Epidermal melanocyte (primary cell): ENCODE measurements at regions not wholly inside any gene's neighbourhood (a gene's known extent, or its start where the extent isn't known, plus 50 kb on each side); places are given as distances from the start of the nearest gene placed in this dataset.

Experiments
- DNase-seq: peaks from one replicate; pipeline ENCODE4 v3.0.0; 2011; ENCODE audit warnings: low spot score; ENCODE audit not compliant: insufficient read length

GRCh38 chr3:29099775-29100174 lies 181.1 kb upstream of the RBMS3 start:
- DNase-seq, result no peak

DNA sequence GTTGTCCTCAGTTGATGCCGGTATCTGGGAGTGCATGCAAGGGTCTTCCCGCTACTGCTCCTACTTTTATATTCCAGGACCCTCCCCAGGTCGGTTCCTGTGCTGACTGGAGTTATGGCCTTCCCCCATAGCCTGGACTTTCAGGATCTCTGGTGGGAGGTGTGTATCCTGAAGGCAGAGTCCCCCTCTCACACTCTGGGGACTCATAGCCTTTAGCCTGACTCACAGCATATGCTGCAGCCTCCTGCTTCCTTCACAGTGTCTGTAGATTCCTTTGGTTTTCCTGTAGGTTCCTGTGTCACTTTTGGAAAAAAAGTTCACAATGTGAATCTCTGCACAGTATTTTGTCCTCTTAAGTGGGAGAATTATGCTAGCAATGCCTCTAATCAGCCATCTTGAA lies 180.6 kb upstream of the RBMS3 start:
- DNase-seq, result no peak

DNA sequence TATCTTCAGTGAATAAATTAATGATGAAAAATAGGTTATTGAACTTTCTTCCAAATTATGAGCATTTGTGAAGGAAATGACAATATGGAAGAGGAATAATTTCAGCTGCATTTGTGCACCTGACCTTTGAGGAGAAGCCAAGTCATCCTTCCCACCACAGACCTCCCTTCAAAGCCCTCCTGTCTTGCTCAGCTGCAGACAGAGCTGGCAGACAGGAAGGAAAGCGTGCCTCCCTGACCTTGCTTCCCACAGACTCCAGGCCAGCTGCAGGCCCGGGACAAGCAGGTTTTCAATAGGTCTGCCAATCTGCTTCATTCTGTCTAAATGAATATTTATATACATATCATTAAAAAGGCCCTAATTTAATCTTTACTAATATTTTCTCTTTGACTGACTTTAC lies 152.9 kb upstream of the RBMS3 start:
- no peak for DNase-seq

- no peak for DNase-seq
Measured at GRCh38 chr3:29137601-29138000, 143.3 kb upstream of the RBMS3 start.

GRCh38 chr3:29138171-29138570 lies 142.7 kb upstream of the RBMS3 start:
- no peak for DNase-seq

GRCh38 chr3:29140666-29141065 lies 140.2 kb upstream of the RBMS3 start:
- DNase-seq, result no peak

GRCh38 chr3:29141197-29141917 lies 139.5 kb upstream of the RBMS3 start:
- no peak for DNase-seq

GRCh38 chr3:29141918-29142275 lies 139.0 kb upstream of the RBMS3 start:
- no peak for DNase-seq

DNA sequence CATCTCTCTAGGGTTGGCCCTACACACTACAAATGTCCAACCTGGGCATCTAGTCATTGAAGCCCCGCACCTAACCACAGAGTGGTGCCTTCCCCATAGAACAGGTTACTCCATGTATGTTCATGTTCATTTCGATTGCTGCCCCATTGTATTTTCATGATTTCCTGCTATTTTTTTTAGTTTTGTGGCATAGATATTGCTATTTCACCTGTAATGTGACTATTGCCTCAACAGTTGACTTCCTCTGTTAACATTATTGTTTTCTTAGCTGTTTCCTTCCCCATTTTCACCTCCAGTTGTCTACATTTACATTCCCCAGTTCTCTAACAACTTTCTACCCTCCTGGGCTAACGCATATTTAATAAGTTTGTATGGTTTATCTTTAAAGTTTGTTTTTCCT lies 137.7 kb upstream of the RBMS3 start:
- no peak for DNase-seq

GRCh38 chr3:29144361-29144760 lies 136.5 kb upstream of the RBMS3 start:
- DNase-seq, result no peak

- DNase-seq, result no peak
Measured at GRCh38 chr3:29144807-29145206, 136.1 kb upstream of the RBMS3 start.

- no peak for DNase-seq
Measured at GRCh38 chr3:29145360-29145759, 135.5 kb upstream of the RBMS3 start.

DNA sequence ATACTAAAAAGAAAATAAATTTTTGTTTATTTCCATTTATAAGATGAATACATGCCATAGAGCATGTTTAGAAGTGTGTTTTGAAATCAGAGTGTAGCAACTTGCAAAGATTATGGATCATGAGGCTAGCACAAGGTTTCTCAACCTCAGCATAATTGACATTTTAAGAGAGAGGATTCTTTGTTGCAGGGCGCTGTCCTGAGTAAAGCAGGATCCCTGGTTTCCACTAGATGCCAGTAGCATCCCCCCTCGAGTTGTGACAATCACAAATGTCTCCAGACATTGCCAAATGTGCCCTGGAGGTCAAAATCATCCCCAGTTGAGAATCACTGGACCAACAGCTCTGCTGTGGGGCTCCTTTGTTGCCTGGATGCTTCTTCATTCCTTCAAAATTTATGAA lies 128.5 kb upstream of the RBMS3 start:
- DNase-seq, result no peak

DNA sequence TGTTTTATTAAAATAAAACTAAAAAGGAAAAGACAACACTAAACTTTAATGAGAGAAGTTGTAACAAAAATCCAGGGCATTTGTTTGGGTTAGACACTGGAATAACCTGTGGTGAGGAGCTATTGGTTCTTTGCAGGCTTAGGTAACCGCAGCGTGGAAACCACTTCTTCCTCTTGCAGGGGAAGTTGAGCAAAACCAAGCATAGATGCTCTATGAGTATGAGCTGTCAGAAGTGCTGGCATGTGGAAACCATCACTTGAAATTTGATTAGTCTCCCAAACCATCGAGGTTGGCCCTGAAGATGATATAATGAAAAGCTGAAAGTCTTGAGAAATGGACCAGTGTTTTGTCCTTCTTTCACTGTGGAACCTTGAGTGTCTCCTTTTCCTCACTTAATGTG lies 127.1 kb upstream of the RBMS3 start:
- DNase-seq, result no peak

GRCh38 chr3:29156086-29156715 lies 124.7 kb upstream of the RBMS3 start:
- no peak for DNase-seq

DNA sequence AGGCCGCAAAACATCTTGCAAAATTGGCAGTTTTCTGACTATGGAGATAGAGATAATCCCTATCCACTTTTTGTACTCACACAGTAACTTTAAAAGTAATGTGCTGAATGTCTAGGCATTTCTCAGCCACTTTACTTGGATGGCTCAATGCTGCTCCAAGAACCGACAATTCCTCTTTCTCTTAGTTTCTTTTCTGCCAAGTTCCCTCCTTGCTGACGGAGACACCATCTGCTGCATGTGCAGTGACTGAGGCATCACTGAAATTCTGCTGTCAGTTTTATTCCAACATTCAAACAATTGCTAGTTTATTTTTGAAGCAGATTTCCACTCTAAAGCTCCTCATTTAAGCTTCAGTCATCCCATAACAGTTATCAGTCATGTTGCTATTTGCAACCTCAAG lies 116.0 kb upstream of the RBMS3 start:
- DNase-seq, result no peak

DNA sequence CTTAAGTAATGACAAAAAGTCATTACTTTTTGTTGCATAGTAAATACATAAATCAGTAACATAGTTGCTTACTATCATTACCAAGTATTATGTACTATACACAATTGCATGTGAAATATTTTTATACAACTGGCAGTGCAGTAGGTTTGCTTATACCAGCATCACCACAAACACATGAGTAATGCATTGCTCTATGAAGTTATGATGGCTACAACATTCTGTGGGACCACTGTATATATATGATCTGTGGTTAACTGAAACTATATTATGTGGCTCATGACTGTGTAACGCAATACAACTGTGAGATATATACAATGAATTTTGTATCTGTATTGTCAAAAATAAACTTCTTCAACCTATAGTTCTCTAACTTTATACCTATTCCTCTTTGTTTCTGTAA lies 113.7 kb upstream of the RBMS3 start:
- DNase-seq, result no peak

DNA sequence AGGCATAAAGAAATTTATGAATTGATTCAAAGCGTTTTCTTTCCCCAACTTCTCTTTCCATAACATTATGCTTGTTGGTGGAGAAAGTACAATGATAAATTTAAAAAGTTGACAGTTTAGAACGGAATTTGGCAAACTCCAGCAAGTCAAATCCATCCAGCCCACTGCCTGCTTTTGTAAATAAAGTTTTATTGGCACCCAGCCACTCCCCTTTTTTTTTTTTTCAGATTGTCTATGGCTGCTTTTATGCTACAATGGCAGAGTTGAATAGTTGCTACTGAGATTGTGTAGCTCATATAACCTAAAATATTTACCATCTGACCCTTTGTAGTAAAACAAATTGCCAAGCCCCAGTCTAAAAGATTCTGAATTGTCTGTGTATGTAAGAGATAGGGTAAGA lies 112.8 kb upstream of the RBMS3 start:
- DNase-seq, result no peak

DNA sequence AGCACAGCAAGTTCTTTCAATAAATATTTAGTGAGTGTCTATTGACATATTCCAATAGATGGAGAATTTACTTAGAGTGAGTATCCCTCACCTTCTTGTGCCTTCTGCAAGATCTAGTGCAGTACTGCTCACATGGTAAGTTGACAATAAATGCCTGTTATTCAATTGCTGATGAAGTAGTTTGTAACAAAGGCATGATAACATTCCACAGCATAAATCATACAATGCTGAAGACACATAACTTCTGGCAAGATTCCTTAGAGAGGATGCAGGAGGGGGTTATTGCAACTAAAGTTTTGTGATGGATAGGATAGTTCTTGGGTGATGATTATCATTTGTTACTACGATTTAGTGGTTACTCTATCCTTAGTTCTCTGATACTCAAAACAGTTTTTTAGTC lies 112.2 kb upstream of the RBMS3 start:
- no peak for DNase-seq

DNA sequence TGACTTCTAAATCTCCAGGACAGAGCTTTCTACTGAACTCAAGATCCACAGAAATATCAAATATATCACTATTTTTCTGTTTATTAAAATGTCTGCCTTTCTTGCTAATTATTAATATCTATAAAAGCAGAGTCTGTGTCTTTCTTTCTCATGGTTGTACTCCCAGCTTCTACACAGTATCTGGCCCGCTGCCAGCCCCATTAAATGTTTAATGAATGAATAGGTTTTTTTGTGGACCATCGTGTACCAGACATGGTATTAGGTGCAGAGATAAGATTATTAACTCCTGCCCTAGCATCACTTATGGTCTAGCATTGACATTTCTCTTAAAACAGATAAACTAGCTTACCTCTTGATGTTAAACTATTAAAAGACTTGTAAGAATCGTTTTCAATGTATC lies 111.4 kb upstream of the RBMS3 start:
- no peak for DNase-seq

- DNase-seq, result peak; percentile 26
Measured at GRCh38 chr3:29171043-29171990, 109.6 kb upstream of the RBMS3 start.

DNA sequence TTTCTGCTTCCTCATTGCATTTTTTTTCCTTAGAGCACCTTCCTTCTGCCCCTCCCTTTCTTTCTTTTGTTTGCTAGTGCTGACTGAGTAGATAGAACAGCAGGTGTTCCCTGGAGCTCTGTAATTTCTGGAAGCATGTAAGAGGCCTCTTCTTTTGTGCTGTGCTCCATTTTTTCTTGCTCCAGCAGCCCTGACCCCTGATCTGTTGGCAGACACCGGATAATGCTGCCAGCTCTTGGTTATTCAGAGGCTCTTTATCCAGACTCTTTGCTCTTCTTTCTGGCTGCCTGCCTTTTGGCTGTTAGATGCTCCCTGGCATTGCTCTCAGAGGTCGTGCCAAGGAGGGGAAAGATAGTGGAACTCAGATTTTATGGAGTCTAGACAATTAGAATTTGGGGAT lies 104.4 kb upstream of the RBMS3 start:
- no peak for DNase-seq
